ENCODE measurements at regions not wholly inside any gene's neighbourhood (a gene's known extent, or its start where the extent isn't known, plus 50 kb on each side); places are given as distances from the start of the nearest gene placed in this dataset.

DNA sequence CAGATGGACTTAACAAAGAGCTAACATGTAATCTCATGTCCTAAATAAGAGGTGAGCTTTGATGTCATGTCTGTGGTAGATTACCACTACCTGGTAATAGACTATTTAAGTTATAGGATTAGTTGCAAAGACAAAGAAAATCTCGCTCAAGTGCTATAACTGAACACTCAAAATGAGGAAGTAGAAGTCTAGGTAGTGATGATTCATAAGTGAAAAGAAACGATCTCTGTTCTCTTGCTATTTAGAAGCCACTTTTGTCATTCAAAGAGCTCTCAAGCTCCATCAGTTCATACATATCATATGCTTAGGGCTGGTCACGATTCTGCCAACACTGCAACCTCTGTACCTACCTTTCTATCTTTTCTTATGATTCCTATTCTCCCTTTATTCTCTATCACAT lies 110.9 kb downstream of the EDEM1 start:
- TF ChIP-seq, protein P1, sequence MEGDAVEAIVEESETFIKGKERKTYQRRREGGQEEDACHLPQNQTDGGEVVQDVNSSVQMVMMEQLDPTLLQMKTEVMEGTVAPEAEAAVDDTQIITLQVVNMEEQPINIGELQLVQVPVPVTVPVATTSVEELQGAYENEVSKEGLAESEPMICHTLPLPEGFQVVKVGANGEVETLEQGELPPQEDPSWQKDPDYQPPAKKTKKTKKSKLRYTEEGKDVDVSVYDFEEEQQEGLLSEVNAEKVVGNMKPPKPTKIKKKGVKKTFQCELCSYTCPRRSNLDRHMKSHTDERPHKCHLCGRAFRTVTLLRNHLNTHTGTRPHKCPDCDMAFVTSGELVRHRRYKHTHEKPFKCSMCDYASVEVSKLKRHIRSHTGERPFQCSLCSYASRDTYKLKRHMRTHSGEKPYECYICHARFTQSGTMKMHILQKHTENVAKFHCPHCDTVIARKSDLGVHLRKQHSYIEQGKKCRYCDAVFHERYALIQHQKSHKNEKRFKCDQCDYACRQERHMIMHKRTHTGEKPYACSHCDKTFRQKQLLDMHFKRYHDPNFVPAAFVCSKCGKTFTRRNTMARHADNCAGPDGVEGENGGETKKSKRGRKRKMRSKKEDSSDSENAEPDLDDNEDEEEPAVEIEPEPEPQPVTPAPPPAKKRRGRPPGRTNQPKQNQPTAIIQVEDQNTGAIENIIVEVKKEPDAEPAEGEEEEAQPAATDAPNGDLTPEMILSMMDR (IDR thresholded peaks at IDR 0.05) = no peak
- no peak for TF ChIP-seq POLR2AphosphoS5 (IDR thresholded peaks at IDR 0.05)
- no peak for TF ChIP-seq POLR2A (IDR thresholded peaks at IDR 0.05)
